ENCODE measurements at regions not wholly inside any gene's neighbourhood (a gene's known extent, or its start where the extent isn't known, plus 50 kb on each side); places are given as distances from the start of the nearest gene placed in this dataset.

GRCh38 chr1:199399996-199400724 is 627.4 kb upstream of the NR5A2 start (continued):
- TF ChIP-seq ELK1 (IDR thresholded peaks at IDR 0.05; ENCODE audit: low read depth, low read length) (no peak), NKRF (conservative IDR thresholded peaks at IDR 0.05) (no peak), ZBTB33 (IDR thresholded peaks at IDR 0.05) (no peak), CREB1 (IDR thresholded peaks at IDR 0.05; ENCODE audit: low read depth) (no peak), IKZF1 (conservative IDR thresholded peaks at IDR 0.05) (peak; percentile 61), BACH1 (IDR thresholded peaks at IDR 0.05; ENCODE audit: borderline replicate concordance) (no peak), BHLHE40 (IDR thresholded peaks at IDR 0.05; ENCODE audit: borderline replicate concordance in 1 of 2, low read depth in 2 of 2, low read length in 1 of 2) (no peak), NFXL1 (IDR thresholded peaks at IDR 0.05; ENCODE audit: borderline replicate concordance) (no peak), BRCA1 (IDR thresholded peaks at IDR 0.05; ENCODE audit: low read depth, low read length) (no peak), TBL1XR1 (IDR thresholded peaks at IDR 0.05; ENCODE audit: low read depth, low read length) (no peak), CEBPB (IDR thresholded peaks at IDR 0.05; ENCODE audit: borderline replicate concordance in 1 of 2, low read depth in 2 of 2, low read length in 2 of 2) (no peak), JUNB (IDR thresholded peaks at IDR 0.05) (peak; percentile 41), RFX5 (IDR thresholded peaks at IDR 0.05; ENCODE audit: low read depth, low read length) (no peak), CHD2 (IDR thresholded peaks at IDR 0.05; ENCODE audit: borderline replicate concordance, low read depth, low read length) (no peak), YY1 (IDR thresholded peaks at IDR 0.05; ENCODE audit: low read depth, low read length) (no peak), HSF1 (IDR thresholded peaks at IDR 0.05; ENCODE audit: low read depth, low read length) (no peak), KAT2A (conservative IDR thresholded peaks at IDR 0.05; ENCODE audit: control insufficient read depth, low read depth, low read length) (no peak), MTA3 (IDR thresholded peaks at IDR 0.05; ENCODE audit: borderline replicate concordance, low read length) (no peak), NBN (IDR thresholded peaks at IDR 0.05) (0 out of 2 replicates have a peak, but pooled peaks have one; percentile 63), RAD51 (IDR thresholded peaks at IDR 0.05) (no peak), SMAD5 (IDR thresholded peaks at IDR 0.05; ENCODE audit: low read depth) (no peak), IRF5 (IDR thresholded peaks at IDR 0.05; ENCODE audit: borderline replicate concordance) (no peak)
